ENCODE measurements at regions not wholly inside any gene's neighbourhood (a gene's known extent, or its start where the extent isn't known, plus 50 kb on each side); places are given as distances from the start of the nearest gene placed in this dataset.

DNA sequence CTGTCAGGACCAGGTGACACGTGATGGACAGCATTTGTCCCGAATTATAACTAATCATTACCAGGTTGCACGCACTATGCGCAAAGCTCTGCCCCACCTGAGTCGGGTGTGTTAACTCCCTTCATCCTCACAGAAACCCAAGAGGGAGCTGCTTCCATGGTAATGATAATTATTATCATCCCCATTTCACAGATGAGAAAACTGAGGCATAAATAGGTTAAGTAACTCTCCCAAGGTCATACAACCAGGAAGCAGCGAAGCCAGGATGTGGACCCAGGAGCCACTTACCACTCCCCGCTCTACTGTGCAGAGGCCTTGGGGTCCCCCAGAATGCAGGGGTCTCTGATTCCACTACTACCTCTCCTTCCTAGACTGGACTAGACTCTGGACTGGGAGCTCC lies 76.7 kb upstream of the TARDBP start:
- Mint-ChIP-seq H3K4me3 (no peak overlapping the region), H3K27me3 (peaks cover 0 to 55% (median 0%) of the 10 kb centered on the region in 5 donors), H3K9me3 (peaks cover 0 to 5% (median 0%) of the 10 kb centered on the region in 11 donors), H3K36me3 (peaks cover 0 to 2% (median 0%) of the 10 kb centered on the region in 5 donors), H3K27ac (no peak overlapping the region), H3K4me1 (peaks cover 18 to 53% (median 33%) of the 10 kb centered on the region in 7 donors)
- ChIA-PET CTCF (no interaction called here), POLR2A (no interaction called here)
- intact Hi-C loops (cut with micrococcal nuclease) = no loop called here
- no peak for DNase-seq
- Histone ChIP-seq H3K27me3 (ENCODE audit: control insufficient read depth in 2 of 2, insufficient read depth in 2 of 2, low read length in 2 of 2) (peaks cover 0 to 3% of the 10 kb centered on the region in 2 donors), H3K4me3 (ENCODE audit: low read length) (no peak overlapping the region), H3K36me3 (ENCODE audit: control insufficient read depth in 2 of 3, insufficient read depth in 3 of 3, low read length in 3 of 3) (no peaks in the 10 kb centered on the region), H3K4me1 (ENCODE audit: control insufficient read depth in 2 of 2, insufficient read depth in 2 of 2, low read length in 2 of 2) (peaks cover 11 to 15% of the 10 kb centered on the region in 2 donors), H3K9me3 (ENCODE audit: control insufficient read depth in 2 of 3, low read length in 3 of 3) (no peaks in the 10 kb centered on the region), H3K27ac (ENCODE audit: low read depth, low read length) (no peak overlapping the region)
- ATAC-seq = no peak

DNA sequence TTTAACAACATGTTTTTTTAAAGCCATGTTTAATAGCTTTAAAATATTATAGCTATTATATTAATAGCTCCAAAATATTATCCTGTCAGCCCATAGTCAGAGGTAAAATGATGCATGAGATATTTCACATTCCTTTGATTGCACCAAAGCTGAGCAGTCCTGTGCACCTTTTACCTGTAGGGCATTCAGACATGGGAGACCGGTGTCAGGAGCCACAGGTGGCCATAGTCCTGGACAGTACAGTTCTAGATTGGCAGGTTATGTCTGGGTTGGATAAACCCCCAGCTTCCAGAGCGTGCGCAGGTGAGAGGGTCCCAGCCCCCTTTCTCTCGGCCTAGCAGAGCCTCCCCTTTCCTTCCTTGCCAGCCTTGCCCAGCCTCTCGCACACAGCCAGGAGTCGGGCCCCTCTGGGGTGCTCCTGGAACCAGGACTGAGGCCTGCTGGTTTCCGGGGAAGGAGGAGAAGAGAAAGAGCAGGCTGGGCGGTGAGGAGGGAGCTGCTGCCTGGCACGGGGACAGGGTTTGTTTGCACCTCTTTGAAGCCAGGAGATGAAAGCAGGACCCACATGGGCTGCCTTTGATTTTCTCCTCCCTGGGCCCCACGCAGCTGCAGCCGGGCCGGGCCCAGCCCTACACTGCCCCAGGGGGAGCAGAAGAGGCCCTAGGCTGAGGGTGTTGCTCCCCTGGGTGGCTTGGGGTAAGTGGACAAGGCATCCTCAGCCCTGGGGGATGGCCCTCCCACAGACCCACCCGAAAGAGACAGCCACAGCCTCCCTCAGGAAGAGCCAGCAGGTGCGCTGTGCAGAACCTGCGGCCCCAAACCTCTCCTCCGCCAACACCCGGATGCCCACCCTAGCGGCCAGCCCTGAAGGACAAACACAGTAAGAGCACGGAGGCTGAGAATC lies 75.2 kb upstream of the TARDBP start:
- Histone ChIP-seq H3K36me3 (ENCODE audit: control insufficient read depth in 2 of 3, insufficient read depth in 3 of 3, low read length in 3 of 3) (no peaks in the 10 kb centered on the region), H3K27ac (ENCODE audit: low read depth, low read length) (no peak overlapping the region), H3K4me3 (ENCODE audit: low read length) (no peak overlapping the region), H3K27me3 (ENCODE audit: control insufficient read depth in 2 of 2, insufficient read depth in 2 of 2, low read length in 2 of 2) (peaks cover 0 to 3% of the 10 kb centered on the region in 2 donors), H3K4me1 (ENCODE audit: control insufficient read depth in 2 of 2, insufficient read depth in 2 of 2, low read length in 2 of 2) (peaks cover 11 to 29% of the 10 kb centered on the region in 2 donors), H3K9me3 (ENCODE audit: control insufficient read depth in 2 of 3, low read length in 3 of 3) (no peaks in the 10 kb centered on the region)
- Mint-ChIP-seq H3K36me3 (no peaks in the 10 kb centered on the region), H3K4me3 (peak overlapping the region in 3 of 10 donors; percentile 23 to 54 (median 41)), H3K9me3 (peaks cover 0 to 4% (median 0%) of the 10 kb centered on the region in 11 donors), H3K4me1 (peaks cover 16 to 50% (median 33%) of the 10 kb centered on the region in 7 donors), H3K27me3 (peaks cover 0 to 58% (median 0%) of the 10 kb centered on the region in 5 donors), H3K27ac (no peak overlapping the region)
- ATAC-seq (peak; percentile 24), DNase-seq (peak in 2 of 9 donors; percentile 13 to 27)
- CTCF ChIA-PET = interaction anchor here (0.6 to 1.8 kb wide), 5 partner anchors 20 to 1856 kb away, joined by 4 to 5 read pairs (median 4); no protein-coding TSS in a partner anchor
- intact Hi-C loops (cut with micrococcal nuclease) = no loop called here
- POLR2A ChIA-PET = interaction anchor here (0.6 to 0.8 kb wide), 2 partner anchors 1295 to 1748 kb away, joined by 3 read pairs; no protein-coding TSS in a partner anchor

DNA sequence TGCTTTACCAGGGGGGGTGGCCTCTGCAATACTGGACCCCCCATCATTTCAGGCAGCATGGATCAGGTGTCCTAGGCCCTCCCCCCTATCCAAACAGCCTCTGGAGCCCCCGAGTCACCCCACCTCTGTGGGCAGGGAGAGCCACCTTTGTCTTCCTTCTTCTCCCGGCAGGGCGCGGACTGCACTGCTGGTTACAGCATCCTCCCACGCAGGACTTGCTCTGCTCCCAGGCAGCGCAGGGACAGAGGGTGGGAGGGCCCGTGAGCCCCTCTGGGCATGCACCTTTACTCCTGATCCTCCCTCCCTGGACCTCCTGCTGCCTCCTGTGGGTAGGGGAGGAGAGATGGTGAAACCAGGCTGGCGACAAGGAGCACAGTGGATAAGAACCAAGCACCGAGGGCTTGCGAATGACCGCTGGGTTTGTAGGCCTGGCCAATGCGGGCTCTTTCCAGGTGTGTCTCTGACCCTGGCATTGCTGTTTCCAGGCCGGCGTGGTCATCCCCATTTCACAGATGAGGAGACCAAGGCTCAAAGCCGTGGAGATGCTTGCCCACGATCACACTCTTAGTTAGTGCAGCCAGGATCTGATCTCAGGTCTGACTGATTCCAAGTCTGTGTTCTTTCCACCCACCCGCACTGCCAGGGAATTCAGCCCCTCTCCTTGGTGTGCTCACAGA lies 73.6 kb upstream of the TARDBP start:
- Histone ChIP-seq H3K4me3 (ENCODE audit: low read length) (no peak overlapping the region), H3K9me3 (ENCODE audit: control insufficient read depth in 2 of 3, low read length in 3 of 3) (no peaks in the 10 kb centered on the region), H3K4me1 (ENCODE audit: control insufficient read depth in 2 of 2, insufficient read depth in 2 of 2, low read length in 2 of 2) (peaks cover 11 to 29% of the 10 kb centered on the region in 2 donors), H3K36me3 (ENCODE audit: control insufficient read depth in 2 of 3, insufficient read depth in 3 of 3, low read length in 3 of 3) (no peaks in the 10 kb centered on the region), H3K27ac (ENCODE audit: low read depth, low read length) (no peak overlapping the region), H3K27me3 (ENCODE audit: control insufficient read depth in 2 of 2, insufficient read depth in 2 of 2, low read length in 2 of 2) (peaks cover 0 to 3% of the 10 kb centered on the region in 2 donors)
- Mint-ChIP-seq H3K9me3 (peaks cover 0 to 4% (median 0%) of the 10 kb centered on the region in 11 donors), H3K27ac (peak overlapping the region in 3 of 9 donors; percentile 29 to 85 (median 74)), H3K36me3 (no peaks in the 10 kb centered on the region), H3K27me3 (peaks cover 8 to 66% (median 8%) of the 10 kb centered on the region in 5 donors), H3K4me1 (peaks cover 15 to 45% (median 32%) of the 10 kb centered on the region in 7 donors), H3K4me3 (peak overlapping the region in 7 of 10 donors; percentile 80 to 92 (median 86))
- DNase-seq (no peak), ATAC-seq (no peak)
- ChIA-PET CTCF (no interaction called here), POLR2A (no interaction called here)
- intact Hi-C loops (cut with micrococcal nuclease) = no loop called here

DNA sequence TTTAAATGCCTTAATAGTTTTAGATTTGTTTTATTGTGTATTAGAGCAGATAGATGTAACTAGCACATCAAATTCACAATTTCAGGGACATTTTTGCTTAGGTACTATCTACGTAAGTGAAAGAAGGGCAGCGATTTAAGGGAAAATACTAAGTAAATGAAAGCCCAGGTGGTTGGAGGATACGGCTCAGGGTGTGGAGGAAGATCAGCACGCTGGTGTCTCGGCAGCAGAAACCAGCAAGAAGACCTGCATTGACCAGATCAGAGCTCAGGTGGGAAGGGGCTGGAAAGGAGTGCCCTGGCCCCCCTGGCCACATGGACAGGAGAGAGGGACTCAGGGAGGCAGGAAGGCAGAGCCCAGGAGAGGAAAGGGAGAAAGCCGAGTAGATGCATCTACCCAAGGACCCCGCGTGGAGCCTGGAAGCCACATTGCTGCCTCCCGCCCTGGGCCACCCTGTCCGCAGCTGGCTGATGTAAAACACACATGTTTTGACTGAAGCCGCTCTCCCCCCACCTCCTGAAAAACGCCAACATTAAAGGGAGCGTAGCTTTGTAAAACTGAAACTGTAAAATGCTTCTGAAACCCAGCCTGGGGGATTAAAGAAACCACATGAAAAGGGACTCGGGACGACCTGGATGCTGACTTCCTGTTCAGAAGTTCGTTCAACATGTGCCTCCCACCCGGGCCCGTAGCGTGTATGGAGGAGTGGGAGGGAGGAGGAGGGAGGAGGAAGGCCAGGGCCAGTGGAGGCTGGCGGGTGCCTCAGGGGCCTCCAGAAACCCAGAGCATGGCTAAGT lies 72.6 kb upstream of the TARDBP start:
- peaks cover 20 to 50% (median 32%) of the 10 kb centered on the region in 7 donors for H3K4me1 Mint-ChIP-seq
- intact Hi-C loops (cut with micrococcal nuclease) = loop anchor here (1.0 to 2.0 kb wide), 4 partner anchors 35 to 445 kb away; no protein-coding TSS in a partner anchor
- ChIA-PET POLR2A (interaction anchor here (0.9 to 1.0 kb wide), 2 partner anchors 22 to 30 kb away, joined by 3 read pairs; no protein-coding TSS in a partner anchor), CTCF (interaction anchor here (0.7 to 1.6 kb wide), 3 partner anchors 247 to 445 kb away, joined by 3 to 5 read pairs (median 3); no protein-coding TSS in a partner anchor)
- H3K27me3 Mint-ChIP-seq = peaks cover 13 to 73% (median 14%) of the 10 kb centered on the region in 5 donors
- no peaks in the 10 kb centered on the region for H3K36me3 Mint-ChIP-seq
- H3K4me1 ChIP-seq (ENCODE audit: control insufficient read depth in 2 of 2, insufficient read depth in 2 of 2, low read length in 2 of 2) = peaks cover 11 to 29% of the 10 kb centered on the region in 2 donors
- H3K27ac Mint-ChIP-seq = peak overlapping the region in 8 of 9 donors; percentile 21 to 85 (median 74)
- peak overlapping the region; percentile 80 to 93 (median 86) for H3K4me3 Mint-ChIP-seq
- no peak overlapping the region for H3K27ac ChIP-seq (ENCODE audit: low read depth, low read length)
- H3K9me3 Mint-ChIP-seq = peaks cover 0 to 4% (median 0%) of the 10 kb centered on the region in 11 donors
- peak overlapping the region; percentile 35 for H3K4me3 ChIP-seq (ENCODE audit: low read length)
- no peaks in the 10 kb centered on the region for H3K36me3 ChIP-seq (ENCODE audit: control insufficient read depth in 2 of 3, insufficient read depth in 3 of 3, low read length in 3 of 3)
- H3K27me3 ChIP-seq (ENCODE audit: control insufficient read depth in 2 of 2, insufficient read depth in 2 of 2, low read length in 2 of 2) = peaks cover 0 to 3% of the 10 kb centered on the region in 2 donors
- H3K9me3 ChIP-seq (ENCODE audit: control insufficient read depth in 2 of 3, low read length in 3 of 3) = no peaks in the 10 kb centered on the region
- DNase-seq (peak in 5 of 9 donors; percentile 10 to 76 (median 29)), ATAC-seq (peak; percentile 40)

DNA sequence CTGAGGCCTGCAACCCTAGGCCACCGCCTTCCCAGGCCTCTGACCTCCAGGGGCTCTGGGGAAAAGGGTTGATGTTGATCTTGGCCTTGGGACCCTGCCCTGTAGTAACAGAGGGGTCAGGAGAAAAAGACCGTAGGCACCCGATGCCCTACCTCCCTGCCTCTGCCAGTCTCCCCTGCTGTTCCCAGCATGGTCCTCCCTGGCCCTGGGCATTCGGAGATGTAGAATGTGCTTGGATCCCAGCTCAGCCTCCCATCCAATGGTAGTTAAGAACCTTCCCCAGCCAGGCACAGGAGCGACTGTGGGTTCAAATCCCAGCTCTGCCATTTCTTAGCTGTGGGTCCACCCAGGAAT lies 72.0 kb upstream of the TARDBP start:
- H3K4me1 ChIP-seq (ENCODE audit: control insufficient read depth in 2 of 2, insufficient read depth in 2 of 2, low read length in 2 of 2) = peaks cover 11 to 29% of the 10 kb centered on the region in 2 donors
- no peak for ATAC-seq
- intact Hi-C loops (cut with micrococcal nuclease) = loop anchor here (1.0 to 2.0 kb wide), 4 partner anchors 35 to 446 kb away; no protein-coding TSS in a partner anchor

More for the DNA sequence above, 72.0 kb upstream of the TARDBP start:
- H3K27ac Mint-ChIP-seq = peak overlapping the region; percentile 21 to 85 (median 51)
- CTCF ChIA-PET = interaction anchor here (0.7 to 1.6 kb wide), 3 partner anchors 248 to 445 kb away, joined by 3 to 5 read pairs (median 3); no protein-coding TSS in a partner anchor
- peaks cover 0 to 4% (median 0%) of the 10 kb centered on the region in 11 donors for H3K9me3 Mint-ChIP-seq
- POLR2A ChIA-PET = no interaction called here
- no peak for DNase-seq
- peaks cover 15 to 76% (median 16%) of the 10 kb centered on the region in 5 donors for H3K27me3 Mint-ChIP-seq
- H3K36me3 Mint-ChIP-seq = no peaks in the 10 kb centered on the region
- Histone ChIP-seq H3K4me3 (ENCODE audit: low read length) (peak overlapping the region; percentile 35), H3K27ac (ENCODE audit: low read depth, low read length) (no peak overlapping the region), H3K27me3 (ENCODE audit: control insufficient read depth in 2 of 2, insufficient read depth in 2 of 2, low read length in 2 of 2) (peaks cover 0 to 3% of the 10 kb centered on the region in 2 donors), H3K9me3 (ENCODE audit: control insufficient read depth in 2 of 3, low read length in 3 of 3) (no peaks in the 10 kb centered on the region), H3K36me3 (ENCODE audit: control insufficient read depth in 2 of 3, insufficient read depth in 3 of 3, low read length in 3 of 3) (no peaks in the 10 kb centered on the region)
- H3K4me3 Mint-ChIP-seq = peak overlapping the region; percentile 80 to 93 (median 86)
- peaks cover 20 to 50% (median 32%) of the 10 kb centered on the region in 7 donors for H3K4me1 Mint-ChIP-seq
